Cardiac muscle cell (in vitro differentiated cells and primary cell): ENCODE measurements at regions not wholly inside any gene's neighbourhood (a gene's known extent, or its start where the extent isn't known, plus 50 kb on each side); places are given as distances from the start of the nearest gene placed in this dataset.

Source experiments
- DNase-seq, 2 donors: peaks; one replicate each; pipeline versions ENCODE4 v3.0.0 to v3.0.0-alpha.2; 2010 to 2017; ENCODE audit warnings: low read depth in 1 of 2, low spot score in 1 of 2
- H3K27ac ChIP-seq: fragments of 200-600 bp; sonication (generic); 2 replicates; pipeline ENCODE4 v1.5.1; 2016
- H3K27me3 ChIP-seq: fragments of 200-600 bp; sonication (generic); 2 replicates; pipeline ENCODE4 v1.6.0; 2016; ENCODE audit warnings: control low read depth
- H3K36me3 ChIP-seq: fragments of 200-600 bp; sonication (generic); 2 replicates; pipeline ENCODE4 v1.5.1; 2016; ENCODE audit warnings: control low read depth
- H3K4me1 ChIP-seq: fragments of 200-600 bp; sonication (generic); 2 replicates; pipeline ENCODE4 v1.8.1; 2017; ENCODE audit warnings: low read depth, mild to moderate bottlenecking, mixed run types
- H3K4me3 ChIP-seq: fragments of 200-600 bp; sonication (generic); 2 replicates; pipeline ENCODE4 v1.5.1; 2016; ENCODE audit warnings: mild to moderate bottlenecking
- H3K9me3 ChIP-seq: fragments of 200-600 bp; sonication (generic); 2 replicates; pipeline ENCODE4 v1.5.1; 2017; ENCODE audit warnings: low read depth, mild to moderate bottlenecking, control low read depth
- TF ChIP-seq, protein P1 (sequence below): IDR thresholded peaks from 2 replicates; pipeline ENCODE4 v1.5.1; 2012; ENCODE audit warnings: low read depth, mild to moderate bottlenecking, low read length

DNA sequence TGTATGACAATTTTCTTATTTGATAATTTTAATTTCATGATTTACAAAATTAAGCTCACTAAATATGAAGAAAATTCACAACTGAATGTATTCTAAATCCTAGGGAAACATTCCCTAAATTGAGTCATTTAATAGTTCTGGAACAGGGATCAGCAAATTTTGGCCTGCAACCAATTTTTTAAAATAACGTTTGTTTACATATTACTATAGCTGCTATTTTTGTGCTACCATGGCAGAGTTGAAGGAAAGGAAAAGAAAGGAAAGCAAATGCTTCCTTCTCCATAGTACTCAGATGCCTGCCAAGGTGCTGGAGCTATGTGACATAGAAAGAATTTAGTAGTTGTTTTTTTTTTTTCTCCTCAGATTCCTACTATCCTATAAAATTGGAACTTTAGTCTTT, 1307.7 kb upstream of the LRRTM3 start:
- no peaks in the 10 kb centered on the region for H3K9me3 ChIP-seq
- H3K4me3 ChIP-seq = no peak overlapping the region
- H3K36me3 ChIP-seq = no peaks in the 10 kb centered on the region
- no peaks in the 10 kb centered on the region for H3K4me1 ChIP-seq
- no peaks in the 10 kb centered on the region for H3K27me3 ChIP-seq
- TF ChIP-seq, protein P1, sequence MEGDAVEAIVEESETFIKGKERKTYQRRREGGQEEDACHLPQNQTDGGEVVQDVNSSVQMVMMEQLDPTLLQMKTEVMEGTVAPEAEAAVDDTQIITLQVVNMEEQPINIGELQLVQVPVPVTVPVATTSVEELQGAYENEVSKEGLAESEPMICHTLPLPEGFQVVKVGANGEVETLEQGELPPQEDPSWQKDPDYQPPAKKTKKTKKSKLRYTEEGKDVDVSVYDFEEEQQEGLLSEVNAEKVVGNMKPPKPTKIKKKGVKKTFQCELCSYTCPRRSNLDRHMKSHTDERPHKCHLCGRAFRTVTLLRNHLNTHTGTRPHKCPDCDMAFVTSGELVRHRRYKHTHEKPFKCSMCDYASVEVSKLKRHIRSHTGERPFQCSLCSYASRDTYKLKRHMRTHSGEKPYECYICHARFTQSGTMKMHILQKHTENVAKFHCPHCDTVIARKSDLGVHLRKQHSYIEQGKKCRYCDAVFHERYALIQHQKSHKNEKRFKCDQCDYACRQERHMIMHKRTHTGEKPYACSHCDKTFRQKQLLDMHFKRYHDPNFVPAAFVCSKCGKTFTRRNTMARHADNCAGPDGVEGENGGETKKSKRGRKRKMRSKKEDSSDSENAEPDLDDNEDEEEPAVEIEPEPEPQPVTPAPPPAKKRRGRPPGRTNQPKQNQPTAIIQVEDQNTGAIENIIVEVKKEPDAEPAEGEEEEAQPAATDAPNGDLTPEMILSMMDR = no peak
- no peak overlapping the region for H3K27ac ChIP-seq
- DNase-seq = peak in 1 of 2 donors; percentile 15

DNA sequence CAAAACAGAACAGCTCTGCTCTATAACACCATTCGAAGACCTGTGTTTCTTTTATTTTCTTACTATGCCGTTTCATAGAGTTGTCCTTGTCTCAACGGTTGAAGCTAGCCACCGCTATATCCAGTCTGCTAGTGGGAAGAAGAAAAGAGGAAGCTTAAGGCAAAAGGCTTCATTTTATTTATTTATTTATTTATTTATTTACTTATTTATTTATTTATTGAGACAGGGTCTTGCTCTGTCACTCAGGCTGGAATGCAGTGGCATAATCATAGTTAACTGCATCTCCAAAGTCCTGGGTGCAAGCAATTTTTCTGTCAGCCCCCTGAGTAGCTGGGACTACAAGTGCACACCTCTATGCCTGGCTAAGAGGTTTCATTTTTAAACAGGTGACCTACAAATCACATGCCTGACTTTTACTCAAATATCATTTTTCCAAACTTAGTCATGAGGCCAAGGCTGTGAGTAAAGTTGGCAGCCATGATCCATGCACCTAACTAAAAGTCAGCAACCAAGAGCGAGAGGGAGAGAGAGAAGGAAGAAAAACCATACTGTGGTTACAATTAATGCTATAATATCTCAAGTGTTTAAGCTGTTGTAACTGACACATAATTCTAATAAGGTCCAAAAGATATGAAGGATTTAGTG, 1305.3 kb upstream of the LRRTM3 start:
- no peak for DNase-seq

DNA sequence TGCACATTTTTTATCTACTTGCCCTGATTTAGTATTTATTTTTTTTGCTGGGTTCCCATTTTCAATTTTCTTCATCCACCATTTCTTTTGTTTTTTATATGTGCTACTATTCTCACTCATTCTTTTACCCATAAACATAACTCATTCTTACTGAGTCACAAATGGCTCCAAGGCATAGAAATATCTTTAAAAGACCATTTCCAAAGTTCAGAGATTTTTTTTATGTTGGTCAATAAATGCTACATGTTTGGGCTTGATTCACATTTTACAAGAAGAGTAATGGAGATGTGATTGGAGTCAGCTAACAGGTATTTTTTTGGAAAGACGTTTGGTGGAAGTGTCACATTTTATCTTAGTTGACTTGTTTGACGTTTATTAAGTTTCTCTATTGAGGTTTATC, 1303.2 kb upstream of the LRRTM3 start:
- H3K4me1 ChIP-seq = no peaks in the 10 kb centered on the region

More for the DNA sequence above, 1305.3 kb upstream of the LRRTM3 start:
- no peak overlapping the region for H3K27ac ChIP-seq
- TF ChIP-seq, protein P1 = no peak
- H3K27me3 ChIP-seq = no peaks in the 10 kb centered on the region
- no peaks in the 10 kb centered on the region for H3K36me3 ChIP-seq
- H3K9me3 ChIP-seq = no peaks in the 10 kb centered on the region
- H3K4me3 ChIP-seq = no peak overlapping the region
- no peaks in the 10 kb centered on the region for H3K4me1 ChIP-seq

DNA sequence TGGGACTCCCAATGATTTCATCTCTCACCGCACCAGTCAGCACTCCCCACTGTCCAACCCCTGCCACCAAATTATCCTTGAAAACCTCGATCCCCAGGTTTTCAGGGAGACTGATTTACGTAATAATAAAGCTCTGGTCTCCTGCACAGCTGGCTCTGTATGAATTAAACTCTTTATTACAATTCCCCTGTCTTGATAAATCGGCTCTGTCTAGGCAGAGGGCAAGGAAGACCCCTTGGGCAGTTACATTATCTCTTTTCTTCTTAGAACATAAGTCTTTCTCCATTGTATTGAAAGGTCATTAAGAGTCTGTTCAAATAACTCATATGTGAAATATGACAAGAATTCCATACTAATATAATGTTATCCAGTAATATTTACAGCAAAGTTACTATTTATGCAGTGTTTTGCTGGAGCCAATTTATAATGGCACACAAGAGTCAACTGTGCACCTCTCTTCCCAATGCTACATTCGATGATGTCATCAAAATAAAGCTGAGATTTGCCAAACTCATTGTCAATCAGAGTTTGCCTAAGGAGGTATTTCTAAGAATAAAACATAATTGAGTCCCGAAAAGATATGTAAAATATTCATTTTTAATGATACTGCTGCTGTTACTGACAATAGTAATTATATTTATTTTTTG, 1297.2 kb upstream of the LRRTM3 start:
- DNase-seq = no peak
- no peaks in the 10 kb centered on the region for H3K36me3 ChIP-seq
- no peak overlapping the region for H3K27ac ChIP-seq
- H3K27me3 ChIP-seq = no peaks in the 10 kb centered on the region
- H3K4me3 ChIP-seq = no peak overlapping the region
- TF ChIP-seq, protein P1 = no peak
- H3K9me3 ChIP-seq = no peaks in the 10 kb centered on the region
- H3K4me1 ChIP-seq = no peaks in the 10 kb centered on the region

More for the DNA sequence above, 1303.2 kb upstream of the LRRTM3 start:
- Histone ChIP-seq H3K36me3 (no peaks in the 10 kb centered on the region), H3K9me3 (no peaks in the 10 kb centered on the region), H3K4me3 (no peak overlapping the region), H3K27me3 (no peaks in the 10 kb centered on the region), H3K27ac (no peak overlapping the region)
- no peak for DNase-seq
- TF ChIP-seq, protein P1 = no peak

DNA sequence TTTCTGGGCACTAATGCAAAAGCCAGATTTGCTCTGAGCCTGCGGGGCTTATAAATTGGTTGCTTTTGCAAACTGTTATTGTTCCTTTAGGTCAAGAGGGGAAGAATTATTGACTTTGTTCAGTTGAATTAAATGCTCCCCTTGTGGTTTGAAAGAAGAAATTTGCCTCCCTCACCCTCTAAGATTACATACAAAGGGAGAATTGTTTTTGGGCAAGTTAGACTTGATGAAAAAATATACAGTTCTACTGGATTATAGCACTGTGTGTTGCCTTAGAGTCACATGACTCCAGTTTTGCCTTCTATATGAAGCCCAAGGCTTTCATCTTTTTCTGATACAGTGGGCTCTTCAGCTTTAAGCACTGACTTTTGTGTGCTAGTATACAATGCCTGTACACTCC, 1265.8 kb upstream of the LRRTM3 start:
- no peak for DNase-seq
- TF ChIP-seq, protein P1 = no peak
- Histone ChIP-seq H3K27me3 (no peaks in the 10 kb centered on the region), H3K36me3 (no peaks in the 10 kb centered on the region), H3K9me3 (peaks cover 7% of the 10 kb centered on the region), H3K27ac (no peak overlapping the region), H3K4me1 (no peaks in the 10 kb centered on the region), H3K4me3 (no peak overlapping the region)
